ENCODE measurements at regions not wholly inside any gene's neighbourhood (a gene's known extent, or its start where the extent isn't known, plus 50 kb on each side); places are given as distances from the start of the nearest gene placed in this dataset.
"Not testable (repeated sequence)": the region's sequence is repeated elsewhere in the genome, so short reads cannot be mapped to it uniquely, and the experiment has no call there.

- no peak overlapping the region for H3K4me2 ChIP-seq
- CTCF ChIA-PET, result no interaction called here
- H3K27me3 ChIP-seq (ENCODE audit: insufficient read depth, low read depth), result no peaks in the 10 kb centered on the region
- intact Hi-C loops (cut with micrococcal nuclease; ENCODE audit: unreplicated experiment), result no loop called here
- no peaks in the 10 kb centered on the region for H3K9me2 ChIP-seq (ENCODE audit: insufficient read depth)
- H4K20me1 ChIP-seq (ENCODE audit: insufficient read depth), result no peaks in the 10 kb centered on the region
- no peak for DNase-seq
- H3K4me1 ChIP-seq (replicated peaks; ENCODE audit: insufficient read depth), result no peaks in the 10 kb centered on the region
- no peak overlapping the region for H2AFZ ChIP-seq
- H3K4me3 ChIP-seq, result no peak overlapping the region
- TF ChIP-seq EZH2 (IDR thresholded peaks at IDR 0.05; ENCODE audit: low read depth) (no peak), CTCF (conservative IDR thresholded peaks at IDR 0.05) (no peak)
- H3K9me3 ChIP-seq (ENCODE audit: insufficient read depth, low read depth), result no peaks in the 10 kb centered on the region
- H3K36me3 ChIP-seq (ENCODE audit: low read depth), result no peaks in the 10 kb centered on the region
- BruUV-seq (replicated peaks), result no TSS peak
- POLR2A ChIA-PET (ENCODE audit: unreplicated experiment), result no interaction called here
- H3K79me2 ChIP-seq (ENCODE audit: low read depth), result no peaks in the 10 kb centered on the region
- no peaks in the 10 kb centered on the region for H3F3A ChIP-seq (ENCODE audit: insufficient read depth, low read depth)
- H3K27ac ChIP-seq, result no peak overlapping the region
Observed at GRCh38 chr13:60837806-60838205, 440.8 kb downstream of the TDRD3 start.

- H3K4me1 ChIP-seq (replicated peaks; ENCODE audit: insufficient read depth), result no peaks in the 10 kb centered on the region
- ChIA-PET CTCF (no interaction called here), POLR2A (ENCODE audit: unreplicated experiment) (no interaction called here)
- no peaks in the 10 kb centered on the region for H3F3A ChIP-seq (ENCODE audit: insufficient read depth, low read depth)
- H3K9me2 ChIP-seq (ENCODE audit: insufficient read depth), result no peaks in the 10 kb centered on the region
- H3K9me3 ChIP-seq (ENCODE audit: insufficient read depth, low read depth), result no peaks in the 10 kb centered on the region
- no peak for DNase-seq
- TF ChIP-seq EZH2 (IDR thresholded peaks at IDR 0.05; ENCODE audit: low read depth), result no peak
- no peak for TF ChIP-seq CTCF (conservative IDR thresholded peaks at IDR 0.05)
- BruUV-seq (replicated peaks), result no TSS peak
- no peaks in the 10 kb centered on the region for H3K36me3 ChIP-seq (ENCODE audit: low read depth)
- H3K4me3 ChIP-seq, result no peak overlapping the region
- intact Hi-C loops (cut with micrococcal nuclease; ENCODE audit: unreplicated experiment), result no loop called here
- no peak overlapping the region for H3K4me2 ChIP-seq
- no peak overlapping the region for H3K27ac ChIP-seq
- no peaks in the 10 kb centered on the region for H4K20me1 ChIP-seq (ENCODE audit: insufficient read depth)
- no peaks in the 10 kb centered on the region for H3K27me3 ChIP-seq (ENCODE audit: insufficient read depth, low read depth)
- H2AFZ ChIP-seq, result no peak overlapping the region
- H3K79me2 ChIP-seq (ENCODE audit: low read depth), result no peaks in the 10 kb centered on the region
Observed at GRCh38 chr13:60836821-60837220, 439.8 kb downstream of the TDRD3 start.

GRCh38 chr13:60811581-60811980 lies 414.6 kb downstream of the TDRD3 start:
- no peaks in the 10 kb centered on the region for H4K20me1 ChIP-seq (ENCODE audit: insufficient read depth)
- H2AFZ ChIP-seq, result no peak overlapping the region
- intact Hi-C loops (cut with micrococcal nuclease; ENCODE audit: unreplicated experiment), result no loop called here
- no peaks in the 10 kb centered on the region for H3K9me3 ChIP-seq (ENCODE audit: insufficient read depth, low read depth)
- H3K79me2 ChIP-seq (ENCODE audit: low read depth), result no peaks in the 10 kb centered on the region
- no peak for TF ChIP-seq CTCF (conservative IDR thresholded peaks at IDR 0.05)
- ChIA-PET CTCF (no interaction called here), POLR2A (ENCODE audit: unreplicated experiment) (no interaction called here)
- no peak overlapping the region for H3K4me3 ChIP-seq
- no peaks in the 10 kb centered on the region for H3K36me3 ChIP-seq (ENCODE audit: low read depth)
- DNase-seq, result no peak
- no peaks in the 10 kb centered on the region for H3K4me1 ChIP-seq (replicated peaks; ENCODE audit: insufficient read depth)
- no peaks in the 10 kb centered on the region for H3K27me3 ChIP-seq (ENCODE audit: insufficient read depth, low read depth)
- H3F3A ChIP-seq (ENCODE audit: insufficient read depth, low read depth), result no peaks in the 10 kb centered on the region
- H3K4me2 ChIP-seq, result no peak overlapping the region
- H3K9me2 ChIP-seq (ENCODE audit: insufficient read depth), result no peaks in the 10 kb centered on the region
- no TSS peak for BruUV-seq (replicated peaks)
- no peak overlapping the region for H3K27ac ChIP-seq

GRCh38 chr13:60805640-60806039 lies 408.6 kb downstream of the TDRD3 start:
- H3K36me3 ChIP-seq (ENCODE audit: low read depth); H3K9me3 ChIP-seq (ENCODE audit: insufficient read depth, low read depth); H3K9me2 ChIP-seq (ENCODE audit: insufficient read depth); H3K4me3 ChIP-seq; H3K4me1 ChIP-seq (replicated peaks; ENCODE audit: insufficient read depth); CTCF ChIA-PET; H3F3A ChIP-seq (ENCODE audit: insufficient read depth, low read depth); H3K27ac ChIP-seq; BruUV-seq (replicated peaks); H3K4me2 ChIP-seq; H4K20me1 ChIP-seq (ENCODE audit: insufficient read depth); intact Hi-C loops (cut with micrococcal nuclease; ENCODE audit: unreplicated experiment); DNase-seq; H3K79me2 ChIP-seq (ENCODE audit: low read depth); POLR2A ChIA-PET (ENCODE audit: unreplicated experiment); H3K27me3 ChIP-seq (ENCODE audit: insufficient read depth, low read depth); H2AFZ ChIP-seq: not testable (repeated sequence)
